ENCODE measurements at regions not wholly inside any gene's neighbourhood (a gene's known extent, or its start where the extent isn't known, plus 50 kb on each side); places are given as distances from the start of the nearest gene placed in this dataset.
"Not testable (repeated sequence)": the region's sequence is repeated elsewhere in the genome, so short reads cannot be mapped to it uniquely, and the experiment has no call there.

DNA sequence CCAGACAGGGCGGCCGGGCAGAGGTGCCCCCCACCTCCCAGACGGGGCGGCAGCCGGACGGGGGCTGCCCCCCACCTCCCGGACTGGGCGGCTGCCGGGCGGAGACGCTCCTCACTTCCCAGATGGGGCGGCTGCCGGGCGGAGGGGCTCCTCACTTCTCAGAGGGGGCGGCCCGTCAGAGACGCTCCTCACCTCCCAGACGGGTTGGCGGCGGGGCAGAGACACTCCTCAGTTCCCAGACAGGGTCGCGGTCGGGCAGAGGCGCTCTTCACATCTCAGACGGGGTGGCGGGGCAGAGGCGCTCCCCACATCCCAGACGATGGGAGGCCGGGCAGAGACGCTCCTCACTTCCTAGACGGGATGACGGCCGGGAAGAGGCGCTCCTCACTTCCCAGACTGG lies 68.5 kb upstream of the GPC4 start:
- FAIRE-seq = not testable (repeated sequence)

DNA sequence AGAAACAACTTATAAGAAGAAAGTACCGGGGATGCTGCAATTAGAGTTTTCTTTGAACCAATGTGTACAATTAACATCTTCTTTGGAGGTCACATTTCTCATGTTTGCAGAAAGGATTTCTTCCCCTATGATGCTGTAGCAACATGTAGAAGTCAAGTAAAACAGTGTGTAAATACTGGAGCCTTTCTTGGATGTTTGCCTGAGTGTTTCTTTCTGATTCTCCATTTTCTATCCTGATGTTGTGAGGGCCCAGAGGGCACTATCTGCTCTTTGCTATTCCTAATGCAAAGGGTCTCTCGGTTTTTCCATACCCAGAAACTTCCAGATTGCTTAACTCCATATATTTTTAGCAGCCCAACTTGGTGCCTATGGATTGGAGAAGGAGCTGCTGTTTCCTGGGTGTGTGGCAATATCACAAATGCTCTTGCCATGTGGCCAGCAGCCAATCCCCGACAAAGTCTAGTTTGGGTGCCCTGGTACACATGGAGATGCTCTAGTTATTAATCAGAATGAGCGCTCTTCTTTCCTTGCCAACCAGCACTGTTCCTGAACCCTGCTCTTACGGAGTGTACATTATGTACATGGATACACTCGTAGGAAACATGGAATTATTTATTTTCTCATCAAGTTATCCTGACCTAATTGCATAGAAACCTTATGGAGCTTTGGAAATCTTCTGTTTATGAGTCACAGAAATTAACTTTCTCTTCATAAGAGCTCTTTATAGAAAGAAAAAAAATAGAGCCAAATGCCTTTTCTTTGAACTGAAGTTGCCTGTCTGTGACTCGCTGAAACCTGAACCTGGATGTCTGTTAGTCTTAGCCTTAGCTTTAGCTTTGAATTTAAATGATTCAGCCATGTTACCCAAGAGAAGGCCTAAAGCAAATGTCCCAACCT lies 67.0 kb upstream of the GPC4 start:
- no peak for FAIRE-seq

DNA sequence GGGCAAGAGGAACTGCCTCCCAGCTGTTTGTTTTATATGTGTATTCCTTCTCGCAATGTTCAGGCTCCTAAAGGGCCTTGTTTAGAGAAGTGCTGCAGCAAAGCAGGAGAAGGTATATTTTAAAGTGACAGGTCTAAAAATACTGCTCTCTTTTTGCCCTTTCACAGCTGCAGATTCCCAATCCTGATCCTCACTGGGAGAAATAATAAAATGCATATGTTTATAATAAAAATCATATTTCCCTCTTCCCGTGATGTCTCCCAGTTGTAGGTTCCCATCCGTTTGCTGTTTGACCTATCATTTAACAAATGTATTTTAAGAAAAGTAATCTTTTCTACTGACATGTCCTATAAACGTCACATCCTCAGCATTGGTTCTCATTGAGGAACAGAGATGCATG lies 62.7 kb upstream of the GPC4 start:
- peak; percentile 10 for FAIRE-seq

DNA sequence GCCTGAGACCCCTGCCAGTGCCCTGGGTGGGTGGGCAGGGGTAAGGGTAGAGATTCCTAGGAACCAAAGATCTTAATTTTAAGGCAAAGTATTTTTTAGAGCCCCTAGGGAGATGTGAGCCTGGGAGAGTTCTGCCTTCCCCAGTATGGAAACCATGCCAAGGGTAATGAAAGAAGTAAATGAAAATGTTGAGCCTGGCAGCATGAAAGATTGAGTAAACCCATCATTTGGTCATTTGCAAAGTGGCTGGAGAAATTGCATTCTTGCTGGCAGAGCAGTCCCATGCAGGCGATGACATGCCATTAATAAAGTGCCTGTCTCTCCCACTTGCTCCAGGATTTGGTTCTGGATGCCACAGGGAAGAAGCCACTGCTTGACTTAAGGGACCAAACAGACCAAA lies 60.7 kb upstream of the GPC4 start:
- no peak for FAIRE-seq

DNA sequence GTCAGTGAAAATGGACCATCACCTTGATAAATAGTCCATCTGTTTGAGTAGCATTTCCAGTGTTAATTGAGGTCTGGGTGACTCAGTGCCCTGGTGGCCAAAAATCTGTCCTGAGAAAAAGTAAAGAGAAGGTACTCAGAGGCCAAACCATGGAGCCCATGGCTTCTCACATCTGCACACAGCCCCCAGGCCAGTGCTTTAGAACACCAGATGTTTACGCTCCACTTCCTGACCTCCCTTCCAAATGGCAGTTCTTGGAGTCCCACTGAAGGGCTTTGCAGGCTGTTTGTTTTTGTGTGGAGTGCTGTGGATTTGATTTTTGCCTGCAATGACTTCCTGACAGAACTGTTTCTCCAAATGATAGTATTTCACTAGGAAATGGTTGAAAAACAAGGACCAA lies 60.2 kb upstream of the GPC4 start:
- no peak for FAIRE-seq

DNA sequence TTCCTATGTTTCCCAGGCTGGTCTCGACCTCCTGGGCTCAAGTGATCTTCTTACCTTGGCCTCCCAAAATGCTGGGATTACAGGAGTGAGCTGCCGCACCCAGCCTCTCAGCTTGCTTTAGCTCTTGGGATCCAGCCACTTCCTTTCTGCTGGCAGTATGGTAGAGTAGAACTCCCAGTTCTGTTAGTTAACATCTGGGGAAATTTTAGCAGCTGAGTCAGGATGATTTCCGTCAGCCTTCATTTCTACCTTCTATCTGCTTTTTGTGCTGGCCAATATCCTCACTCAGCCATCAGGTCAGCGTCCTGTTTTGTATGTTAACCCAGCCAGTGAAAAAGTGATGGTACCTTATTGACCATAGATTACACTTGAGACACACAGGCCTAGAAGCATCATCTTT lies 59.3 kb upstream of the GPC4 start:
- FAIRE-seq = no peak

DNA sequence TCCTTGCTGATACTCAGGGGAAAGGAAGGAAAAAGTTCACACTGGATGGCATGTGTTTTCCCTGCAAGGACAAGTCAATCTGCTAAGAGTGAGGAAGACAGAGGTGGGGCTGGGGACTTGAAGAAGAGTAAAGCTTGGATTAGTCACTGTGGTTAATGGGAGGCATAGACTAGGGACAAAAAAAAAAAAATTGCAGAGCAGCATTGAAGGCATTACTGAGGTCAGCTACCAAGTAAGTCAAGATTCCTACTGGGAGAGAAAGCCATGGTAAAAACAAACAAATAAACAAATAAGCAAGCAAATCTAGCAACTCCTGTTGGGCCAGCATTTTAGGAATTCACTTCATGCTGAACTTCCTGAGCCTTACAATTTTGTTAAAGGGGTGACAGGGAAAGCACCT lies 58.2 kb upstream of the GPC4 start:
- no peak for FAIRE-seq

DNA sequence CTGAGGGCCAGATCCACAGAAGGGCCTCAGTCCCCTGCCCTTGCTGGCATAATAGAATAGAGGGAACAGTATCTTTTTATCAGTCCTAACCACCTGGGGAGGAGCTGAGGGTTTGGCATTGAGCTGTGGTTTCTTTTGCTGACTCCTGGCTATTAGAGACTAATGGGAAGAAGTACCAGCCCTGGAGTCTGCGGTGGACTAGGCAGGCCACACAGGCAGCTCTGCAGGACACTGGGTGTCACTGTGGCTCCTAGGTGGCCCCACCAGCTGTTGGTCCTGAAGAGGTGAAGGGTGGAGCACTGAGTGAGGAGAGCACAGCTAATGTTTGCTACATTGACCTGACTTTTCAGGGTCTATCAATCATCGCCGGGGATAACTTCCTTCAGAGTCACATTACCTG lies 52.8 kb upstream of the GPC4 start:
- FAIRE-seq = no peak

DNA sequence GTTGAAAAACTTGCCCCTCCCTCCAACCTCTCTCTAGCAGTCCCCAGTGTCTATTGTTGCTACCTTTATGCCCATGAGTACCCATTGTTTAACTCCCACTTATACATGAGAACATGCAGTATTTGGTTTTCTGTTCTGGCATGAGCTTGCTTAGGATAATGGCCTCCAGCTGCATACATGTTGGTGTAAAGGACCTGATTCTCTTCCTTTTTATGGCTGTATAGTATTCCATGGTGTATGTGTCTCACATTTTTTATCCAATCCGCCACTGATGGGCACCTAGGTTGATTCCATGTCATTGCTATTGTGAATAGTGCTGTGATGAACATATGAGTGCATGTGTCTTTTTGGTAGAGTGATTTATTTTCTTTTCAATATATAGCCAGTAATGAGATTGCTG lies 50.0 kb upstream of the GPC4 start:
- FAIRE-seq = no peak
